Liver (tissue), 7 donors: ENCODE measurements at regions not wholly inside any gene's neighbourhood (a gene's known extent, or its start where the extent isn't known, plus 50 kb on each side); places are given as distances from the start of the nearest gene placed in this dataset.

Source experiments
- DNase-seq: peaks from one replicate; pipeline ENCODE4 v3.0.0-alpha.2; 2017; ENCODE audit warnings: low spot score
- H3K27ac ChIP-seq, 2 donors: one replicate each; pipeline ENCODE4 v1.7.0; 2013; ENCODE audit warnings: inconsistent platforms in 2 of 2, low read length in 2 of 2, control low read depth in 1 of 2, low read depth in 1 of 2, mild to moderate bottlenecking in 1 of 2
- H3K27me3 ChIP-seq, 4 donors: one replicate each; pipeline versions ENCODE4 v1.6.1 to v1.7.0; 2013; ENCODE audit warnings: low read length in 3 of 4, inconsistent platforms in 1 of 4, mild to moderate bottlenecking in 1 of 4, moderate library complexity in 1 of 4; ENCODE audit not compliant: control insufficient read depth in 4 of 4, insufficient read depth in 4 of 4
- H3K36me3 ChIP-seq, 4 donors: one replicate each; pipeline versions ENCODE4 v1.6.1 to v1.7.0; 2013; ENCODE audit warnings: low read length in 3 of 4, mild to moderate bottlenecking in 3 of 4, low read depth in 1 of 4, moderate library complexity in 1 of 4; ENCODE audit not compliant: control insufficient read depth in 4 of 4, insufficient read depth in 3 of 4
- H3K4me1 ChIP-seq, 4 donors: one replicate each; pipeline versions ENCODE4 v1.6.1 to v1.7.0; 2013; ENCODE audit warnings: low read length in 3 of 4, mild to moderate bottlenecking in 3 of 4, moderate library complexity in 1 of 4; ENCODE audit not compliant: control insufficient read depth in 4 of 4, insufficient read depth in 4 of 4
- H3K4me3 ChIP-seq, 3 donors: one replicate each; pipeline versions ENCODE4 v1.6.1 to v1.7.0; 2013; ENCODE audit warnings: low read length in 3 of 3, control low read depth in 1 of 3, low read depth in 1 of 3, mild to moderate bottlenecking in 1 of 3
- H3K9ac ChIP-seq, 2 donors: one replicate each; pipeline ENCODE4 v1.7.0; 2013; ENCODE audit warnings: low read length in 2 of 2, mild to moderate bottlenecking in 2 of 2, moderate library complexity in 2 of 2, control low read depth in 1 of 2, low read depth in 1 of 2
- H3K9me3 ChIP-seq, 4 donors: one replicate each; pipeline versions ENCODE4 v1.6.1 to v1.7.0; 2013; ENCODE audit warnings: low read length in 3 of 4; ENCODE audit not compliant: control insufficient read depth in 4 of 4
- EGR1 ChIP-seq, 2 donors: IDR thresholded peaks; 2 replicates each; pipeline ENCODE4 v1.6.1; 2016 to 2018; ENCODE audit warnings: antibody characterized with exemption in 2 of 2, low read depth in 2 of 2
- FOXA1 ChIP-seq: IDR thresholded peaks from 2 replicates; pipeline ENCODE4 v1.6.1; 2016; ENCODE audit warnings: antibody characterized with exemption
- FOXA2 ChIP-seq: IDR thresholded peaks from 2 replicates; pipeline ENCODE4 v1.6.1; 2016; ENCODE audit warnings: antibody characterized with exemption
- GABPA ChIP-seq, 2 donors: IDR thresholded peaks in 1 of 2; conservative IDR thresholded peaks in 1 of 2; 2 replicates each; pipeline ENCODE4 v1.6.1; 2016; ENCODE audit warnings: antibody characterized with exemption in 2 of 2, mild to moderate bottlenecking in 1 of 2, moderate library complexity in 1 of 2
- HNF4A ChIP-seq, 2 donors: conservative IDR thresholded peaks; 2 replicates each; pipeline ENCODE4 v1.6.1; 2016; ENCODE audit warnings: antibody characterized with exemption in 2 of 2, mild to moderate bottlenecking in 2 of 2
- HNF4G ChIP-seq: IDR thresholded peaks from 2 replicates; pipeline ENCODE4 v1.6.1; 2016; ENCODE audit warnings: antibody characterized with exemption
- JUND ChIP-seq, 2 donors: IDR thresholded peaks; 2 replicates each; pipeline ENCODE4 v1.6.1; 2016; ENCODE audit warnings: antibody characterized with exemption in 2 of 2
- NR2F2 ChIP-seq: IDR thresholded peaks from 2 replicates; pipeline ENCODE4 v1.6.1; 2016; ENCODE audit warnings: antibody characterized with exemption
- RAD21 ChIP-seq, 2 donors: IDR thresholded peaks; 2 replicates each; pipeline ENCODE4 v1.6.1; 2016; ENCODE audit warnings: antibody characterized with exemption in 2 of 2, mild to moderate bottlenecking in 2 of 2
- RXRA ChIP-seq, 2 donors: IDR thresholded peaks; 2 replicates each; pipeline ENCODE4 v1.6.1; 2017 to 2018; ENCODE audit warnings: antibody characterized with exemption in 2 of 2, mild to moderate bottlenecking in 1 of 2
- SP1 ChIP-seq: IDR thresholded peaks from 2 replicates; pipeline ENCODE4 v1.6.1; 2018; ENCODE audit warnings: antibody characterized with exemption, mild to moderate bottlenecking
- TAF1 ChIP-seq: conservative IDR thresholded peaks from 2 replicates; pipeline ENCODE4 v1.6.1; 2016; ENCODE audit warnings: antibody characterized with exemption, mild to moderate bottlenecking
- YY1 ChIP-seq: IDR thresholded peaks from 2 replicates; pipeline ENCODE4 v1.6.1; 2016; ENCODE audit warnings: antibody characterized with exemption, mild to moderate bottlenecking
- WGBS: extraction: QIAGEN DNeasy Blood & Tissue Kit; methylation state at CpG from one replicate; pipeline ENCODE4 v1.1.7; 2013; 5-methylcytosine and 5-hydroxymethylcytosine counted together
- TF ChIP-seq, protein P1 (sequence below): IDR thresholded peaks from 2 replicates; pipeline ENCODE4 v1.6.1; 2016; ENCODE audit warnings: antibody characterized with exemption
- TF ChIP-seq, protein P2 (sequence below): IDR thresholded peaks from 2 replicates; pipeline ENCODE4 v1.6.1; 2016; ENCODE audit warnings: antibody characterized with exemption
- TF ChIP-seq, protein P3 (sequence below): IDR thresholded peaks from 2 replicates; pipeline ENCODE4 v1.6.1; 2016; ENCODE audit warnings: antibody characterized with exemption, mild to moderate bottlenecking
- donor health status: healthy.
- donor health status: healthy.
- donor health status: healthy.
- donor health status: healthy.

DNA sequence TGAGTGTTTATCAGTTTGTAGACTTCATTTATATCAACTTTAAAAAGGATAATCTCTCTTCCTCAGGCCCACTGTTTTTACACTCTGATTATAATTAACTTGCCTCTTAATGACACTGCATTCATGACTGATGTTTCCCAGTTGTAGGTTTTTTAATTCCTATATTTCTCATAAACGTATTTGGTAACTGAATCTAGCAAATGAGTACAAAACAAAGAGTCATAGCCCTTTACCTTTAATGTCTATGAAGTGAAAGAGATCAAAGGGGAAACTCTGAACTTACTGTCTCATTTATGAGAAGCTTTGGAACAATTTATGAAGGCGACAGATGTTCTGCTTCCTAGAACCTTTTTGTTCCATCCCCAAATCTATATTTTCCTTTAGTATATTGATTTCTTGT lies 56.6 kb upstream of the ABCA1 start:
- no peak overlapping the region for H3K9ac ChIP-seq
- 39% methylated on average over 2 of the region's 2 CpGs for WGBS
- DNase-seq = no peak
- H3K36me3 ChIP-seq = no peaks in the 10 kb centered on the region
- no peak overlapping the region for H3K4me3 ChIP-seq
- TF ChIP-seq FOXA2 = no peak
- no peak for TF ChIP-seq NR2F2
- no peak for TF ChIP-seq SP1
- TF ChIP-seq RAD21 (IDR thresholded peaks at IDR 0.05) = no peak
- TF ChIP-seq FOXA1 = no peak
- no peak for TF ChIP-seq JUND (IDR thresholded peaks at IDR 0.05)
- TF ChIP-seq, protein P1, sequence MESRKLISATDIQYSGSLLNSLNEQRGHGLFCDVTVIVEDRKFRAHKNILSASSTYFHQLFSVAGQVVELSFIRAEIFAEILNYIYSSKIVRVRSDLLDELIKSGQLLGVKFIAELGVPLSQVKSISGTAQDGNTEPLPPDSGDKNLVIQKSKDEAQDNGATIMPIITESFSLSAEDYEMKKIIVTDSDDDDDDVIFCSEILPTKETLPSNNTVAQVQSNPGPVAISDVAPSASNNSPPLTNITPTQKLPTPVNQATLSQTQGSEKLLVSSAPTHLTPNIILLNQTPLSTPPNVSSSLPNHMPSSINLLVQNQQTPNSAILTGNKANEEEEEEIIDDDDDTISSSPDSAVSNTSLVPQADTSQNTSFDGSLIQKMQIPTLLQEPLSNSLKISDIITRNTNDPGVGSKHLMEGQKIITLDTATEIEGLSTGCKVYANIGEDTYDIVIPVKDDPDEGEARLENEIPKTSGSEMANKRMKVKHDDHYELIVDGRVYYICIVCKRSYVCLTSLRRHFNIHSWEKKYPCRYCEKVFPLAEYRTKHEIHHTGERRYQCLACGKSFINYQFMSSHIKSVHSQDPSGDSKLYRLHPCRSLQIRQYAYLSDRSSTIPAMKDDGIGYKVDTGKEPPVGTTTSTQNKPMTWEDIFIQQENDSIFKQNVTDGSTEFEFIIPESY = no peak
- no peak for TF ChIP-seq HNF4G
- TF ChIP-seq, protein P2, sequence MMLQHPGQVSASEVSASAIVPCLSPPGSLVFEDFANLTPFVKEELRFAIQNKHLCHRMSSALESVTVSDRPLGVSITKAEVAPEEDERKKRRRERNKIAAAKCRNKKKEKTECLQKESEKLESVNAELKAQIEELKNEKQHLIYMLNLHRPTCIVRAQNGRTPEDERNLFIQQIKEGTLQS = no peak
- TF ChIP-seq YY1 = no peak
- TF ChIP-seq EGR1 (IDR thresholded peaks at IDR 0.05; ENCODE audit: low read depth in 2 of 2) = no peak
- no peak for TF ChIP-seq HNF4A (conservative IDR thresholded peaks at IDR 0.05)
- no peak for TF ChIP-seq TAF1
- TF ChIP-seq GABPA (IDR thresholded peaks at IDR 0.05 in 1 of 2, conservative IDR thresholded peaks at IDR 0.05 in 1 of 2) = no peak
- TF ChIP-seq RXRA (IDR thresholded peaks at IDR 0.05) = no peak
- no peak overlapping the region for H3K27ac ChIP-seq
- H3K27me3 ChIP-seq = no peaks in the 10 kb centered on the region
- no peaks in the 10 kb centered on the region for H3K4me1 ChIP-seq
- no peaks in the 10 kb centered on the region for H3K9me3 ChIP-seq

DNA sequence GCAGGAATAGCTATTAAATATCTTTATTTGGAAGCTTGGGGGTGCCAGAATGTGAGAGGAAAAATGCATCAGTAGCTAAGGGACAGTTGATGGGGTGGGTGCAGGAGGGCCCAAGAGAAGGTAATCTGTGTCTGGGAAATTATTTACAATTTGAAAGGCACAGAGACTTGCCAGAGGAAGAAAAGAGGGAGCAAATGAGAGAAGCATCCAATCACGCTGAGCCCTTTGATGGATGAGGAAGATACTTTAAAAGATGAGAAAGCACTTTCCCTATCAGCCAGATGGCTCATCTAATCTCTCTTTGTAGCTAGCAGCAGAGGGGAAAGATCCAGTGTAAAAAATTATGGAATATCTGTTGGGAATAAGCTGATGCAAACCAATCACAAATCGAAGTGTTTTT lies 57.0 kb upstream of the ABCA1 start:
- H3K9ac ChIP-seq = no peak overlapping the region
- H3K4me3 ChIP-seq = no peak overlapping the region
- no peaks in the 10 kb centered on the region for H3K9me3 ChIP-seq
- no peak overlapping the region for H3K27ac ChIP-seq
- TF ChIP-seq, protein P2 = no peak
- TF ChIP-seq RXRA (IDR thresholded peaks at IDR 0.05) = no peak
- TF ChIP-seq, protein P1 = no peak
- 89% methylated on average over 2 of the region's 2 CpGs for WGBS
- H3K4me1 ChIP-seq = no peaks in the 10 kb centered on the region
- no peaks in the 10 kb centered on the region for H3K36me3 ChIP-seq
- no peak for DNase-seq
- no peaks in the 10 kb centered on the region for H3K27me3 ChIP-seq

DNA sequence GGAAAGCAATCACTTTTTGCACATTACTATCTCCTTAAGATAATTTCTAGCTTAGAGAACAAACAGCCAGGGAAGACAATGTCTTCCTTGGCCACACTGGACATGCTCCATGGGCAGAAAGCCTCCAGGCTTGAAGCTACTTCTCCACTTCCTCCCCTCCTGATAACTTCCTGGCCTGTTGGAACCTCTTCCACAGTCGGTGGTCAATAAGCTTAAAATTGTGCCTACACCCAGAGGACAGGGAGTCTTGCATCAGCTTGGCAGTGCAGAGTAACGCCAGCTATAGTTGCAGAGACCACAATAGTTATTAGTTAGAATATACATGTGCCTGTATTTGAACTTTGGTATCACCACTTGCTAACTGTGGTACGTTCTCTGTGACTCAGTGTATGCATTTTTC lies 58.1 kb upstream of the ABCA1 start:
- TF ChIP-seq, protein P3, sequence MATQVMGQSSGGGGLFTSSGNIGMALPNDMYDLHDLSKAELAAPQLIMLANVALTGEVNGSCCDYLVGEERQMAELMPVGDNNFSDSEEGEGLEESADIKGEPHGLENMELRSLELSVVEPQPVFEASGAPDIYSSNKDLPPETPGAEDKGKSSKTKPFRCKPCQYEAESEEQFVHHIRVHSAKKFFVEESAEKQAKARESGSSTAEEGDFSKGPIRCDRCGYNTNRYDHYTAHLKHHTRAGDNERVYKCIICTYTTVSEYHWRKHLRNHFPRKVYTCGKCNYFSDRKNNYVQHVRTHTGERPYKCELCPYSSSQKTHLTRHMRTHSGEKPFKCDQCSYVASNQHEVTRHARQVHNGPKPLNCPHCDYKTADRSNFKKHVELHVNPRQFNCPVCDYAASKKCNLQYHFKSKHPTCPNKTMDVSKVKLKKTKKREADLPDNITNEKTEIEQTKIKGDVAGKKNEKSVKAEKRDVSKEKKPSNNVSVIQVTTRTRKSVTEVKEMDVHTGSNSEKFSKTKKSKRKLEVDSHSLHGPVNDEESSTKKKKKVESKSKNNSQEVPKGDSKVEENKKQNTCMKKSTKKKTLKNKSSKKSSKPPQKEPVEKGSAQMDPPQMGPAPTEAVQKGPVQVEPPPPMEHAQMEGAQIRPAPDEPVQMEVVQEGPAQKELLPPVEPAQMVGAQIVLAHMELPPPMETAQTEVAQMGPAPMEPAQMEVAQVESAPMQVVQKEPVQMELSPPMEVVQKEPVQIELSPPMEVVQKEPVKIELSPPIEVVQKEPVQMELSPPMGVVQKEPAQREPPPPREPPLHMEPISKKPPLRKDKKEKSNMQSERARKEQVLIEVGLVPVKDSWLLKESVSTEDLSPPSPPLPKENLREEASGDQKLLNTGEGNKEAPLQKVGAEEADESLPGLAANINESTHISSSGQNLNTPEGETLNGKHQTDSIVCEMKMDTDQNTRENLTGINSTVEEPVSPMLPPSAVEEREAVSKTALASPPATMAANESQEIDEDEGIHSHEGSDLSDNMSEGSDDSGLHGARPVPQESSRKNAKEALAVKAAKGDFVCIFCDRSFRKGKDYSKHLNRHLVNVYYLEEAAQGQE = no peak
- H3K4me1 ChIP-seq = peaks cover 0 to 7% (median 5%) of the 10 kb centered on the region in 4 donors
- H3K36me3 ChIP-seq = no peaks in the 10 kb centered on the region
- H3K9ac ChIP-seq = no peak overlapping the region
- no peak for DNase-seq
- H3K27me3 ChIP-seq = no peaks in the 10 kb centered on the region
- H3K27ac ChIP-seq = no peak overlapping the region
- H3K4me3 ChIP-seq = no peak overlapping the region
- WGBS = 82% methylated on average over 3 of the region's 3 CpGs
- no peaks in the 10 kb centered on the region for H3K9me3 ChIP-seq
